SU-DHL-6 (cell line): ENCODE measurements at regions not wholly inside any gene's neighbourhood (a gene's known extent, or its start where the extent isn't known, plus 50 kb on each side); places are given as distances from the start of the nearest gene placed in this dataset.

ENCODE experiments used
- H2AFZ ChIP-seq: fragments of 200-600 bp; sonication (generic); 2 replicates; pipeline ENCODE4 v1.6.1; 2014; ENCODE audit warnings: low read depth, mild to moderate bottlenecking, moderate library complexity, mixed read lengths, antibody characterized with exemption, low read length; ENCODE audit not compliant: severe bottlenecking
- H3F3A ChIP-seq: fragments of 200-600 bp; shearing (Covaris generic); 2 replicates; pipeline ENCODE4 v1.6.0; 2016; ENCODE audit warnings: antibody characterized with exemption, mild to moderate bottlenecking; ENCODE audit not compliant: insufficient read depth
- H3K27ac ChIP-seq: fragments of 200-600 bp; sonication (generic); 2 replicates; pipeline ENCODE4 v1.5.1; 2016; ENCODE audit warnings: low read depth, mild to moderate bottlenecking, low read length, moderate library complexity, mixed read lengths
- H3K27me3 ChIP-seq: fragments of 200-600 bp; sonication (generic), shearing (Covaris generic); 2 replicates; pipeline ENCODE4 v1.6.0; 2014; ENCODE audit warnings: mild to moderate bottlenecking, low read length
- H3K36me3 ChIP-seq: fragments of 200-600 bp; sonication (generic); 2 replicates; pipeline ENCODE4 v1.6.1; 2014; ENCODE audit warnings: mild to moderate bottlenecking, low read length, mixed read lengths
- H3K4me2 ChIP-seq: fragments of 300-600, 200-600 bp; shearing (Covaris generic), sonication (generic); 2 replicates; pipeline ENCODE4 v1.6.0; 2014; ENCODE audit warnings: low read length, low read depth, mild to moderate bottlenecking; ENCODE audit not compliant: poor library complexity, severe bottlenecking
- H3K4me3 ChIP-seq: fragments of 200-600 bp; sonication (generic); 2 replicates; pipeline ENCODE4 v1.5.1; 2014; ENCODE audit warnings: antibody characterized with exemption, low read length, mild to moderate bottlenecking, mixed read lengths; ENCODE audit not compliant: insufficient read depth, poor library complexity, severe bottlenecking
- H3K79me2 ChIP-seq: fragments of 200-600 bp; sonication (generic); 2 replicates; pipeline ENCODE4 v1.6.1; 2014; ENCODE audit warnings: mild to moderate bottlenecking, low read length, moderate library complexity; ENCODE audit not compliant: insufficient read depth
- H3K9ac ChIP-seq: fragments of 200-600 bp; sonication (generic); 2 replicates; pipeline ENCODE4 v1.7.0; 2014; ENCODE audit warnings: mild to moderate bottlenecking, low read length
- H3K9me2 ChIP-seq: fragments of 200-600 bp; sonication (generic); replicated peaks from 2 replicates; pipeline ENCODE4 v1.6.1; 2014; ENCODE audit warnings: low read length; ENCODE audit not compliant: insufficient read depth
- H3K9me3 ChIP-seq: fragments of 200-600 bp; sonication (generic); 2 replicates; pipeline ENCODE4 v1.6.1; 2014; ENCODE audit warnings: low read length, mixed read lengths; ENCODE audit not compliant: insufficient read depth
- H4K20me1 ChIP-seq: fragments of 200-600 bp; sonication (generic); 2 replicates; pipeline ENCODE4 v1.6.1; 2014; ENCODE audit warnings: low read depth, mild to moderate bottlenecking, antibody characterized with exemption, low read length, moderate library complexity, mixed read lengths
- EZH2phosphoT487 ChIP-seq: fragments of 200-600 bp; sonication (generic), shearing (Covaris generic); conservative IDR thresholded peaks from 2 replicates; pipeline ENCODE4 v1.6.1; 2018; ENCODE audit warnings: mild to moderate bottlenecking, antibody characterized with exemption, low read length, moderate library complexity, mixed read lengths
- TF ChIP-seq, protein P1 (sequence below): fragments of 200-600 bp; sonication (generic); IDR thresholded peaks from one replicate; pipeline ENCODE4 v1.5.1; 2017; ENCODE audit warnings: antibody characterized with exemption, mild to moderate bottlenecking, low read length, moderate library complexity; ENCODE audit not compliant: insufficient read depth, poor library complexity, severe bottlenecking

DNA sequence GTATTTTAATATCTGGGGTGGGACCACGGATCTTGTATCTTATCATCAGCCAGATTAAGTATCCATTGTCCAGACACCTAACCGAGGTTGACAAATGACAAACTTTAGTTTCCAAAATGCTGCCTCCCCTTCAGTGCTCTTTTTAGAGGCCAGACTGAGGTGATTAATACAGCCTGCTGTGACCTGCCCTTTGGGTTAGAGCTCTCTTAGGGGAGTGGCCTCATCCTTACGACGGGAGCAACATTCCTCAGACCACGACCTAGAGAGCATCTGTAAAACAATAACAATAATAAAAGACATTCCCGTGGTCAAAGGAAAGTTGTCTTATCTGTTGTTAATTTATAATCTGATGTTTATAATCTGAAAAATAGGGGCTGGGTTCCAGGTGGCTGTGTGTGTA, 405.3 kb downstream of the LPIN1 start:
- Histone ChIP-seq H3K36me3 (no peaks in the 10 kb centered on the region), H3K9me2 (no peaks in the 10 kb centered on the region), H3F3A (no peaks in the 10 kb centered on the region), H2AFZ (no peak overlapping the region), H3K4me2 (no peak overlapping the region), H3K27me3 (no peaks in the 10 kb centered on the region), H3K27ac (no peak overlapping the region), H3K9ac (no peak overlapping the region), H3K9me3 (no peaks in the 10 kb centered on the region), H4K20me1 (no peaks in the 10 kb centered on the region), H3K79me2 (no peaks in the 10 kb centered on the region), H3K4me3 (no peak overlapping the region)
- TF ChIP-seq, protein P1, sequence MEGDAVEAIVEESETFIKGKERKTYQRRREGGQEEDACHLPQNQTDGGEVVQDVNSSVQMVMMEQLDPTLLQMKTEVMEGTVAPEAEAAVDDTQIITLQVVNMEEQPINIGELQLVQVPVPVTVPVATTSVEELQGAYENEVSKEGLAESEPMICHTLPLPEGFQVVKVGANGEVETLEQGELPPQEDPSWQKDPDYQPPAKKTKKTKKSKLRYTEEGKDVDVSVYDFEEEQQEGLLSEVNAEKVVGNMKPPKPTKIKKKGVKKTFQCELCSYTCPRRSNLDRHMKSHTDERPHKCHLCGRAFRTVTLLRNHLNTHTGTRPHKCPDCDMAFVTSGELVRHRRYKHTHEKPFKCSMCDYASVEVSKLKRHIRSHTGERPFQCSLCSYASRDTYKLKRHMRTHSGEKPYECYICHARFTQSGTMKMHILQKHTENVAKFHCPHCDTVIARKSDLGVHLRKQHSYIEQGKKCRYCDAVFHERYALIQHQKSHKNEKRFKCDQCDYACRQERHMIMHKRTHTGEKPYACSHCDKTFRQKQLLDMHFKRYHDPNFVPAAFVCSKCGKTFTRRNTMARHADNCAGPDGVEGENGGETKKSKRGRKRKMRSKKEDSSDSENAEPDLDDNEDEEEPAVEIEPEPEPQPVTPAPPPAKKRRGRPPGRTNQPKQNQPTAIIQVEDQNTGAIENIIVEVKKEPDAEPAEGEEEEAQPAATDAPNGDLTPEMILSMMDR: no peak
- no peak for TF ChIP-seq EZH2phosphoT487

DNA sequence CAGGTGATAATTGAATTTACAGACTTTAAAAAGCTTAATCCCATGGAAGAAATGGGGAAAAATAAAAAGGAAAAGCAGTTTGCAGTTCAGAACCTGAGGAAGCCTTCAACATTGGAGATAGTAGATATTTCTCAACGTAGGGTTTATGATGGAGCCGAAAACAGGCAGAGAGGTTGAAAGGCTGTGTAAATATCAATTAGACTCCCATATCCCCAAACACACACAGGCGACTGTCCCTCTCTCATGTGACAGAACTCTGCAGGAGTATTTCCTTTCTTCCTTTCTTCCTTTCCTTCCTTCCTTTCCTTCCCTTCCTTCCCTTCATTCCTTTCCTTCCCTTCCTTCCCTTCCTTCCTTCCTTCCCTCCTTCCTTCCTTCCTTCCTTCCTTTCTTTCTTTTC, 406.5 kb downstream of the LPIN1 start:
- no peaks in the 10 kb centered on the region for H3F3A ChIP-seq
- no peaks in the 10 kb centered on the region for H3K9me3 ChIP-seq
- no peaks in the 10 kb centered on the region for H3K36me3 ChIP-seq
- no peaks in the 10 kb centered on the region for H3K27me3 ChIP-seq
- H4K20me1 ChIP-seq: no peaks in the 10 kb centered on the region
- H3K27ac ChIP-seq: no peak overlapping the region
- TF ChIP-seq EZH2phosphoT487: no peak
- TF ChIP-seq, protein P1: no peak
- H3K9me2 ChIP-seq: no peaks in the 10 kb centered on the region
- H3K4me2 ChIP-seq: no peak overlapping the region
- H3K4me3 ChIP-seq: no peak overlapping the region
- H2AFZ ChIP-seq: no peak overlapping the region
- H3K9ac ChIP-seq: no peak overlapping the region
- H3K79me2 ChIP-seq: no peaks in the 10 kb centered on the region

DNA sequence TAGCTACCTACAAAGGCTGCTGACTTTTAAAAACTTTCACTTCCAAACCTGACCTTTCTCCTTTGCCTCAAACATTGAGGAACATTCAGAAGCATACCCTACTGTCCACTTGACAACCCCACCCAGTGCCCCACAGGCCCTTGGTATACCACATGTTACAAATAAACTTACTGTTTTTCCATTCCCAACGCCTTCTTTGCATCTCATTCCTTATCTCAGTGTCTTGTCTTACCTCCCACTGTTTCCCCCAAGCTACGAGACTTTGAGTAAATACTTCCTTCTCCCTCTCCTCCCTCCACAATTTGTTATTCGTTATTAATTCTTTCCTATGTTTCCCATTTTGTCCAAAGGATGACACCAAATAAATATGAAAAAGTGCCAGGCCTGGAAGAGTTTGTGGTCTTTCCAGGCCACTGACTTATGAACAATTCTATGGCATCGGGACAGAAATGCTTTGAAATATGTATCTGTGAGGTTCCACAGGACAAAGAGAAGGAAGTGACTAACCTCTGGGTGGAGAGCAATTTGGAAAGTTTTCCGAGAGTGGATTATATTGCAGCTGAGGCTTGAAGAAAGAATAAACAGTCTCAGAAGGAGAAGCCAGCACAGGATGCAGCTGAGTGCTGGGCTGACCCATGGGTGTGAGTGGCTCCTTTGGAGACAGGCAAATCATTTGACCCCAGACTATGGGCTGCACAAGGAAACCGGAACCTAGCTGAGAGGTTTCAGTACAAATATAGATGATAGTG, 409.0 kb downstream of the LPIN1 start:
- Histone ChIP-seq H3K4me2 (no peak overlapping the region), H3K36me3 (no peaks in the 10 kb centered on the region), H3F3A (no peaks in the 10 kb centered on the region), H2AFZ (no peak overlapping the region), H3K9me2 (no peaks in the 10 kb centered on the region), H3K79me2 (no peaks in the 10 kb centered on the region), H4K20me1 (no peaks in the 10 kb centered on the region), H3K4me3 (no peak overlapping the region), H3K27me3 (no peaks in the 10 kb centered on the region), H3K9me3 (no peaks in the 10 kb centered on the region), H3K9ac (no peak overlapping the region), H3K27ac (no peak overlapping the region)
- TF ChIP-seq, protein P1: no peak
- TF ChIP-seq EZH2phosphoT487: no peak
